H1 (cell line): ENCODE measurements at regions not wholly inside any gene's neighbourhood (a gene's known extent, or its start where the extent isn't known, plus 50 kb on each side); places are given as distances from the start of the nearest gene placed in this dataset.

Experiments used
- CTCF ChIA-PET: fragments of 300-600 bp; sonication (Branson Sonifier 250); formaldehyde crosslinking; loops from one replicate; lab custom pipeline; 2021; ENCODE audit not compliant: partially characterized antibody; lab: Charles Lee
- POLR2A ChIA-PET: fragments of 300-600 bp; sonication (Branson Sonifier 250); formaldehyde crosslinking; loops from one replicate; lab custom pipeline; 2021; ENCODE audit warnings: inconsistent platforms; ENCODE audit not compliant: partially characterized antibody; lab: Charles Lee
- DNase-seq, 2 experiments: peaks; one replicate each; pipeline versions ENCODE4 v3.0.0 to v3.0.0-alpha.2; 2010 to 2022; ENCODE audit warnings: low spot score in 2 of 2, low read depth in 1 of 2, mixed read lengths in 1 of 2
- FAIRE-seq: peaks from 2 replicates; lab custom pipeline; 2011; peaks lifted over from hg19 to GRCh38; lab: Jason Lieb, UNC
- H2AFZ ChIP-seq: 2 replicates; pipeline ENCODE4 v1.8.1; 2012; ENCODE audit warnings: low read length, inconsistent platforms
- H2AK5ac ChIP-seq: 2 replicates; pipeline ENCODE4 v1.6.1; 2013; ENCODE audit warnings: low read depth, low read length
- H2BK120ac ChIP-seq: replicated peaks from 2 replicates; pipeline ENCODE3; 2013; ENCODE audit warnings: low read depth, low read length, inconsistent platforms
- H2BK12ac ChIP-seq: 2 replicates; pipeline ENCODE4 v1.6.1; 2013; ENCODE audit warnings: low read depth, low read length
- H2BK15ac ChIP-seq: 2 replicates; pipeline ENCODE4 v1.6.1; 2013; ENCODE audit warnings: low read length
- H2BK20ac ChIP-seq: 2 replicates; pipeline ENCODE4 v1.6.1; 2013; ENCODE audit warnings: low read length
- H2BK5ac ChIP-seq: 2 replicates; pipeline ENCODE4 v1.6.1; 2013; ENCODE audit warnings: low read depth, low read length
- H3K14ac ChIP-seq: 2 replicates; pipeline ENCODE4 v1.6.1; 2013; ENCODE audit warnings: inconsistent platforms; ENCODE audit not compliant: insufficient read length
- H3K18ac ChIP-seq: 2 replicates; pipeline ENCODE4 v1.6.1; 2013; ENCODE audit warnings: low read length; ENCODE audit errors: extremely low read depth
- H3K23ac ChIP-seq: 2 replicates; pipeline ENCODE4 v1.6.1; 2013; ENCODE audit warnings: inconsistent platforms; ENCODE audit not compliant: insufficient read length
- H3K23me2 ChIP-seq: 2 replicates; pipeline ENCODE4 v1.6.1; 2013; ENCODE audit warnings: low read depth, low read length
- H3K27ac ChIP-seq: 2 replicates; pipeline ENCODE4 v1.6.1; 2011; ENCODE audit warnings: low read depth, low read length, inconsistent platforms
- H3K27me3 ChIP-seq, 4 experiments: replicated peaks in 1 of 4; 1 replicate in 1 of 4; 2 replicates in 3 of 4; pipeline versions ENCODE4 v1.6.1 to v1.8.1; 2011 to 2013; ENCODE audit warnings: low read length in 3 of 4, mild to moderate bottlenecking in 3 of 4, inconsistent platforms in 2 of 4, mixed read lengths in 2 of 4, moderate library complexity in 1 of 4; ENCODE audit not compliant: control insufficient read depth in 3 of 4, insufficient read depth in 3 of 4; ENCODE audit errors: extremely low read depth in 1 of 4
- H3K36me3 ChIP-seq, 4 experiments: 2 replicates each; pipeline versions ENCODE4 v1.6.1 to v1.8.1; 2011 to 2013; ENCODE audit warnings: mild to moderate bottlenecking in 4 of 4, low read length in 3 of 4, moderate library complexity in 2 of 4, control low read depth in 1 of 4, inconsistent platforms in 1 of 4; ENCODE audit not compliant: insufficient read depth in 4 of 4, control insufficient read depth in 2 of 4
- H3K4ac ChIP-seq: replicated peaks from 2 replicates; pipeline ENCODE3; 2013; ENCODE audit warnings: low read length, low read depth, mixed read lengths, inconsistent platforms; ENCODE audit not compliant: insufficient read length
- H3K4me1 ChIP-seq, 4 experiments: replicated peaks in 1 of 4; 1 replicate in 1 of 4; 2 replicates in 3 of 4; pipeline versions ENCODE4 v1.6.1 to v1.8.1; 2011 to 2013; ENCODE audit warnings: low read length in 3 of 4, inconsistent platforms in 2 of 4, mixed read lengths in 1 of 4; ENCODE audit not compliant: insufficient read depth in 4 of 4, control insufficient read depth in 3 of 4
- H3K4me2 ChIP-seq, 2 experiments: 2 replicates each; pipeline versions ENCODE4 v1.6.1 to v1.8.1; 2011 to 2013; ENCODE audit warnings: low read depth in 2 of 2, low read length in 2 of 2, control low read depth in 1 of 2, inconsistent platforms in 1 of 2, mild to moderate bottlenecking in 1 of 2; ENCODE audit not compliant: insufficient read depth in 1 of 2
- H3K4me3 ChIP-seq, 4 experiments: fragments of 200-600, 300-600 bp in 1 of 4; sonication (generic), shearing (Covaris generic), sonication (Bioruptor Twin) in 1 of 4; 2 replicates each; pipeline versions ENCODE4 v1.5.1 to v1.8.1; 2011 to 2016; ENCODE audit warnings: low read length in 4 of 4, low read depth in 3 of 4, control low read depth in 2 of 4, inconsistent platforms in 2 of 4, mild to moderate bottlenecking in 2 of 4, mixed read lengths in 1 of 4, moderate library complexity in 1 of 4; ENCODE audit not compliant: insufficient read depth in 2 of 4; ENCODE audit errors: extremely low read depth in 1 of 4
- H3K56ac ChIP-seq: replicated peaks from 2 replicates; pipeline ENCODE3; 2013; ENCODE audit warnings: low read depth, mild to moderate bottlenecking, mixed read lengths, low read length, inconsistent platforms; ENCODE audit not compliant: insufficient read length
- H3K79me1 ChIP-seq: 2 replicates; pipeline ENCODE4 v1.6.1; 2013; ENCODE audit warnings: low read depth, low read length, control low read depth
- H3K79me2 ChIP-seq, 2 experiments: 2 replicates each; pipeline versions ENCODE4 v1.6.1 to v1.8.1; 2012 to 2013; ENCODE audit warnings: low read length in 2 of 2, mild to moderate bottlenecking in 2 of 2, inconsistent platforms in 1 of 2; ENCODE audit not compliant: insufficient read depth in 2 of 2, control insufficient read depth in 1 of 2
- H3K9ac ChIP-seq, 4 experiments: replicated peaks in 1 of 4; 1 replicate in 1 of 4; 2 replicates in 3 of 4; pipeline versions ENCODE4 v1.6.1 to v1.8.1; 2011 to 2013; ENCODE audit warnings: low read depth in 3 of 4, low read length in 3 of 4, control low read depth in 2 of 4, mild to moderate bottlenecking in 2 of 4, moderate library complexity in 2 of 4, inconsistent platforms in 1 of 4; ENCODE audit errors: extremely low read depth in 1 of 4
- H3K9me3 ChIP-seq, 2 experiments: 2 replicates each; pipeline versions ENCODE4 v1.6.1 to v1.8.1; 2012 to 2013; ENCODE audit warnings: mild to moderate bottlenecking in 2 of 2, moderate library complexity in 2 of 2, control low read depth in 1 of 2, inconsistent platforms in 1 of 2, low read depth in 1 of 2, low read length in 1 of 2, mixed read lengths in 1 of 2; ENCODE audit not compliant: insufficient read depth in 2 of 2
- H4K20me1 ChIP-seq, 2 experiments: replicated peaks in 1 of 2; 2 replicates each; pipeline versions ENCODE3 to v1.8.1; 2011 to 2013; ENCODE audit warnings: inconsistent platforms in 2 of 2, low read length in 2 of 2, mild to moderate bottlenecking in 1 of 2; ENCODE audit not compliant: insufficient read depth in 2 of 2, control insufficient read depth in 1 of 2
- H4K5ac ChIP-seq: 2 replicates; pipeline ENCODE4 v1.6.1; 2013; ENCODE audit warnings: low read length, low read depth, mixed read lengths, inconsistent platforms; ENCODE audit not compliant: insufficient read length
- H4K8ac ChIP-seq: 2 replicates; pipeline ENCODE4 v1.8.0; 2013; ENCODE audit warnings: mild to moderate bottlenecking, moderate library complexity, low read length, inconsistent platforms; ENCODE audit not compliant: insufficient read depth; ENCODE audit errors: extremely low read depth
- H4K91ac ChIP-seq: replicated peaks from 2 replicates; pipeline ENCODE3; 2013; ENCODE audit warnings: low read length, mixed read lengths, inconsistent platforms; ENCODE audit not compliant: insufficient read length
- CTCF ChIP-seq, 3 experiments: IDR thresholded peaks; 1 replicate in 2 of 3; 2 replicates in 1 of 3; pipeline versions ENCODE4 v1.5.1 to v1.6.1; 2011; ENCODE audit warnings: low read length in 3 of 3, mild to moderate bottlenecking in 3 of 3, inconsistent platforms in 2 of 3, low read depth in 1 of 3, moderate library complexity in 1 of 3; ENCODE audit not compliant: insufficient read depth in 1 of 3; ENCODE audit errors: control extremely low read depth in 1 of 3
- KDM4A ChIP-seq: IDR thresholded peaks from one replicate; pipeline ENCODE4 v1.7.1; 2012; ENCODE audit warnings: low read depth, mild to moderate bottlenecking, moderate library complexity, low read length, inconsistent platforms; ENCODE audit not compliant: severe bottlenecking
- PHF8 ChIP-seq: fragments of 200-600 bp; sonication (generic); conservative IDR thresholded peaks from 2 replicates; pipeline ENCODE4 v1.7.1; 2012; ENCODE audit warnings: low read depth, mild to moderate bottlenecking, inconsistent platforms, low read length, moderate library complexity
- POLR2AphosphoS5 ChIP-seq: IDR thresholded peaks from 2 replicates; pipeline ENCODE4 v1.6.1; 2011; ENCODE audit warnings: low read depth, low read length
- POU5F1 ChIP-seq: IDR thresholded peaks from 2 replicates; pipeline ENCODE4 v1.6.1; 2011; ENCODE audit warnings: low read depth, mild to moderate bottlenecking, low read length, moderate library complexity
- SIN3A ChIP-seq, 2 experiments: IDR thresholded peaks in 1 of 2; conservative IDR thresholded peaks in 1 of 2; 2 replicates each; pipeline ENCODE4 v1.6.1; 2011 to 2012; ENCODE audit warnings: low read length in 2 of 2, improper control_type of control experiment in 1 of 2, low read depth in 1 of 2, mild to moderate bottlenecking in 1 of 2
- SIRT6 ChIP-seq: IDR thresholded peaks from one replicate; pipeline ENCODE4 v1.7.1; 2012; ENCODE audit warnings: low read length, inconsistent platforms
- SIX5 ChIP-seq: IDR thresholded peaks from 2 replicates; pipeline ENCODE4 v1.6.1; 2011; ENCODE audit warnings: mild to moderate bottlenecking, low read depth, low read length
- SP4 ChIP-seq: IDR thresholded peaks from 2 replicates; pipeline ENCODE4 v1.6.1; 2012; ENCODE audit warnings: low read length, inconsistent platforms
- WGBS, 2 experiments: shearing (Covaris generic) in 1 of 2; methylation state at CpG; one replicate each; pipeline versions ENCODE4 v1.1.6 to v1.1.7; 2013 to 2015; ENCODE audit warnings: low lambda C conversion rate in 2 of 2, mixed read lengths in 2 of 2, inconsistent platforms in 1 of 2, low coverage in 1 of 2, missing lambda C conversion rate in 1 of 2; ENCODE audit not compliant: insufficient replicate concordance in 2 of 2, insufficient coverage in 1 of 2, insufficient read length in 1 of 2; ENCODE audit errors: extremely low coverage in 1 of 2, missing lambda C conversion rate in 1 of 2; 5-methylcytosine and 5-hydroxymethylcytosine counted together

GRCh38 chr2:144939590-144939989, 419.7 kb upstream of the ZEB2 start:
- no peak overlapping the region for H2AK5ac ChIP-seq
- H3K36me3 ChIP-seq: no peaks in the 10 kb centered on the region
- DNase-seq (no peak), FAIRE-seq (no peak)
- no peak overlapping the region for H2AFZ ChIP-seq
- H3K56ac ChIP-seq: no peak overlapping the region
- 96% methylated on average over 5 of the region's 5 CpGs; no CpG with 5 or more reads in 1 of the 2 experiments for WGBS, 2 experiments
- no peak overlapping the region for H2BK120ac ChIP-seq
- no peaks in the 10 kb centered on the region for H3K23me2 ChIP-seq
- H3K4me3 ChIP-seq: no peak overlapping the region
- no peak overlapping the region for H2BK5ac ChIP-seq
- no peak overlapping the region for H2BK15ac ChIP-seq
- no peak overlapping the region for H2BK12ac ChIP-seq
- no peak for TF ChIP-seq KDM4A
- no peak for TF ChIP-seq PHF8
- no peak for TF ChIP-seq SIN3A (conservative IDR thresholded peaks at IDR 0.05 in 1 of 2, IDR thresholded peaks at IDR 0.05 in 1 of 2; ENCODE audit: low read depth in 1 of 2, low read length in 2 of 2)
- TF ChIP-seq CTCF (IDR thresholded peaks at IDR 0.05; ENCODE audit: control extremely low read depth in 1 of 3, insufficient read depth in 1 of 3, low read depth in 1 of 3, low read length in 3 of 3): no peak
- TF ChIP-seq POU5F1: no peak
- TF ChIP-seq SP4: no peak
- TF ChIP-seq SIX5: no peak
- TF ChIP-seq POLR2AphosphoS5: no peak
- TF ChIP-seq SIRT6: no peak
- ChIA-PET POLR2A (no interaction called here), CTCF (no interaction called here)
- H3K27me3 ChIP-seq: no peaks in the 10 kb centered on the region
- no peaks in the 10 kb centered on the region for H3K79me2 ChIP-seq
- no peak overlapping the region for H4K8ac ChIP-seq
- H3K4me2 ChIP-seq: no peak overlapping the region
- H3K23ac ChIP-seq: no peak overlapping the region
- no peak overlapping the region for H3K4ac ChIP-seq
- H4K5ac ChIP-seq: no peak overlapping the region
- H4K20me1 ChIP-seq: no peaks in the 10 kb centered on the region
- no peaks in the 10 kb centered on the region for H3K4me1 ChIP-seq
- no peak overlapping the region for H3K27ac ChIP-seq
- H3K79me1 ChIP-seq: no peaks in the 10 kb centered on the region
- no peak overlapping the region for H3K14ac ChIP-seq
- no peak overlapping the region for H3K9ac ChIP-seq
- no peak overlapping the region for H3K18ac ChIP-seq
- no peak overlapping the region for H2BK20ac ChIP-seq
- H4K91ac ChIP-seq: no peak overlapping the region
- no peaks in the 10 kb centered on the region for H3K9me3 ChIP-seq
